Sigmoid colon (tissue), 6 donors: ENCODE measurements at regions not wholly inside any gene's neighbourhood (a gene's known extent, or its start where the extent isn't known, plus 50 kb on each side); places are given as distances from the start of the nearest gene placed in this dataset.

Source experiments
- DNase-seq: peaks from one replicate; pipeline ENCODE4 v3.0.0-alpha.2; 2019
- H3K27ac ChIP-seq, 4 donors: fragments of 200-600 bp; sonication (generic); one replicate each; pipeline ENCODE4 v1.5.1; 2016 to 2019; ENCODE audit warnings: mild to moderate bottlenecking in 1 of 4
- H3K27me3 ChIP-seq, 3 donors: fragments of 200-600 bp; sonication (generic); one replicate each; pipeline ENCODE4 v1.5.1; 2019; ENCODE audit warnings: mild to moderate bottlenecking in 1 of 3
- H3K36me3 ChIP-seq, 4 donors: fragments of 200-600 bp; sonication (generic); one replicate each; pipeline ENCODE4 v1.5.1; 2016 to 2019
- H3K4me1 ChIP-seq, 4 donors: fragments of 200-600 bp; sonication (generic); one replicate each; pipeline ENCODE4 v1.5.1; 2017 to 2019
- H3K4me3 ChIP-seq, 4 donors: fragments of 200-600 bp; sonication (generic); one replicate each; pipeline ENCODE4 v1.5.1; 2017 to 2019; ENCODE audit warnings: mild to moderate bottlenecking in 2 of 4, moderate library complexity in 1 of 4
- H3K9me3 ChIP-seq, 4 donors: fragments of 200-600 bp in 3 of 4; sonication (generic) in 3 of 4; one replicate each; pipeline versions ENCODE4 v1.5.1 to v1.6.1; 2013 to 2019
- EP300 ChIP-seq, 4 donors: sonication (generic); formaldehyde crosslinking; IDR thresholded peaks; one replicate each; pipeline ENCODE4 v1.6.1; 2017; ENCODE audit warnings: antibody characterized with exemption in 4 of 4
- POLR2A ChIP-seq, 2 donors: fragments of 450-650 bp; IDR thresholded peaks; one replicate each; pipeline ENCODE4 v1.6.1; 2016; ENCODE audit warnings: antibody characterized with exemption in 2 of 2, mild to moderate bottlenecking in 2 of 2, moderate library complexity in 2 of 2
- POLR2AphosphoS5 ChIP-seq, 4 donors: sonication (generic); formaldehyde crosslinking; IDR thresholded peaks; one replicate each; pipeline ENCODE4 v1.6.1; 2017; ENCODE audit warnings: antibody characterized with exemption in 4 of 4
- WGBS, 2 donors: extraction: QIAGEN DNeasy Blood & Tissue Kit; methylation state at CpG; one replicate each; pipeline ENCODE4 v1.1.7; 2013; 5-methylcytosine and 5-hydroxymethylcytosine counted together
- intact Hi-C: fragments of 100-400 bp; cut with DNase I; formaldehyde crosslinking; loops from one replicate; pipeline ENCODE4 v1.15.1; 2023
- TF ChIP-seq, protein P1 (sequence below), 4 experiments: fragments of 450-650 bp in 3 of 4; fragments of 200-600 bp in 1 of 4; IDR thresholded peaks; one replicate each; pipeline ENCODE4 v1.5.1; 2016 to 2019; ENCODE audit warnings: antibody characterized with exemption in 4 of 4, mild to moderate bottlenecking in 3 of 4, moderate library complexity in 2 of 4
- donor health status: healthy with polysubstance abuse.
- donor health status: healthy.

DNA sequence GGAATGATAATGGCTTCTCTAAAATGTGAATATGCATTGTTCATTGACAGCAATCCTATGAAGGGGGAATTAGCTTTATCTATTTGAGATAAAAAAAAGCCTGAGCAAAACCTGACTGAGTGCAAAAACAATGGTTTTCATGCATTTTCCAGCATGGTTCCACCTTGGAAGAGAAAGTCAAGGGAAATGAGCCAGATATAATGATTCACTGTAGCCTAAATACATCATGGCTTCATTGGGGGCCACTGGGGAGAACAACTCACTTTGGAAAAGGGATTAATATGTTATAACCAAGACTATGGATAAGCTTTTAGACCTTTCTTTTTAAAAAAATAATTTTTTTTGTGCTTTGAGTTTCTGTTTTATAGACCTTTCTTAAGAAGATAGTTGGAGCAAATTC, 679.7 kb downstream of the NYAP2 start:
- Histone ChIP-seq H3K27ac (no peak overlapping the region), H3K9me3 (no peaks in the 10 kb centered on the region), H3K4me3 (no peak overlapping the region), H3K36me3 (no peaks in the 10 kb centered on the region), H3K27me3 (no peaks in the 10 kb centered on the region), H3K4me1 (peaks cover 0 to 12% (median 0%) of the 10 kb centered on the region in 4 donors)
- DNase-seq, result no peak
- intact Hi-C loops, result no loop called here
- TF ChIP-seq POLR2AphosphoS5 (IDR thresholded peaks at IDR 0.05) (no peak), POLR2A (IDR thresholded peaks at IDR 0.05) (no peak), EP300 (IDR thresholded peaks at IDR 0.05) (no peak)
- TF ChIP-seq, protein P1, sequence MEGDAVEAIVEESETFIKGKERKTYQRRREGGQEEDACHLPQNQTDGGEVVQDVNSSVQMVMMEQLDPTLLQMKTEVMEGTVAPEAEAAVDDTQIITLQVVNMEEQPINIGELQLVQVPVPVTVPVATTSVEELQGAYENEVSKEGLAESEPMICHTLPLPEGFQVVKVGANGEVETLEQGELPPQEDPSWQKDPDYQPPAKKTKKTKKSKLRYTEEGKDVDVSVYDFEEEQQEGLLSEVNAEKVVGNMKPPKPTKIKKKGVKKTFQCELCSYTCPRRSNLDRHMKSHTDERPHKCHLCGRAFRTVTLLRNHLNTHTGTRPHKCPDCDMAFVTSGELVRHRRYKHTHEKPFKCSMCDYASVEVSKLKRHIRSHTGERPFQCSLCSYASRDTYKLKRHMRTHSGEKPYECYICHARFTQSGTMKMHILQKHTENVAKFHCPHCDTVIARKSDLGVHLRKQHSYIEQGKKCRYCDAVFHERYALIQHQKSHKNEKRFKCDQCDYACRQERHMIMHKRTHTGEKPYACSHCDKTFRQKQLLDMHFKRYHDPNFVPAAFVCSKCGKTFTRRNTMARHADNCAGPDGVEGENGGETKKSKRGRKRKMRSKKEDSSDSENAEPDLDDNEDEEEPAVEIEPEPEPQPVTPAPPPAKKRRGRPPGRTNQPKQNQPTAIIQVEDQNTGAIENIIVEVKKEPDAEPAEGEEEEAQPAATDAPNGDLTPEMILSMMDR (IDR thresholded peaks at IDR 0.05), result no peak

DNA sequence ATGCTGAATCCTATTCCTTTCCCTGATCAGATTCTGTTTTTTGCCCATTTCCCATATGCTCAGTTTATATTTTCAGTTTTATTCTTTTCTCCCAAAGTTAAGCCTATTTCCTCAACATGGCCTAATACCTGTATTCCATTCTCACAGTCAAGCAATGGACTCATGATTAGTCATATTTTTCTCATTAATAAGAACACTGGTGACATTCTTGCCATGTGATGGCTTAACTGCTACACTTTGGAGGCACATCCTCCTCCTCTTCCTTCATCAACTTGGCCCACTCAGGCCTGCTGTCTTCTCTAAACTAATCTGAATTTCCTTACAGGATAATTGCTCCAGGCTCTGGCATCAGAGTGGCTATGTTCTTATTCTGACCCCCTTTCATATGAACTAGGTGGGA, 679.2 kb downstream of the NYAP2 start:
- Histone ChIP-seq H3K4me3 (no peak overlapping the region), H3K27ac (no peak overlapping the region), H3K36me3 (no peaks in the 10 kb centered on the region), H3K27me3 (no peaks in the 10 kb centered on the region), H3K4me1 (peaks cover 0 to 12% (median 0%) of the 10 kb centered on the region in 4 donors), H3K9me3 (no peaks in the 10 kb centered on the region)
- intact Hi-C loops, result no loop called here
- no peak for TF ChIP-seq EP300 (IDR thresholded peaks at IDR 0.05)
- TF ChIP-seq POLR2A (IDR thresholded peaks at IDR 0.05), result no peak
- TF ChIP-seq, protein P1 (IDR thresholded peaks at IDR 0.05), result no peak
- TF ChIP-seq POLR2AphosphoS5 (IDR thresholded peaks at IDR 0.05), result no peak
- no peak for DNase-seq

DNA sequence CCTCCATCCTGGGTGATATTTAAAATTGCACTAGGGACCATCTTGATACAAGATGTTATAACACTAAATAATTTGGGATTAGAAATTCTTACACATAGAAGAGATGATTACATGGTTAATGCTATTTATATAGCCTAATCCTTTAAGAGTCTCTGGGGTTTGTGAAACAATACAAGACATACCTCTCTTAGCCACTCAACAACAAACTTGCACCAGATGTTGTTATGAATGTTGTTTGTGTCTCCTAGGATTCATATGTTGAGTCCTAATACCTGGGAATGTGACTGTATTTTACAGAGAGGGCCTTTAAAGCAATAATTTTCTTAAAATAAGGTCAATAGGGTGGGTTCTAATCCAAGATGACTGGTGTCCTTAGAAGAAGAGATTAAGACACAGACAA, 678.3 kb downstream of the NYAP2 start:
- no peaks in the 10 kb centered on the region for H3K9me3 ChIP-seq
- no peak overlapping the region for H3K27ac ChIP-seq
- H3K27me3 ChIP-seq, result no peaks in the 10 kb centered on the region
- H3K36me3 ChIP-seq, result no peaks in the 10 kb centered on the region
- TF ChIP-seq EP300 (IDR thresholded peaks at IDR 0.05) (no peak), POLR2AphosphoS5 (IDR thresholded peaks at IDR 0.05) (no peak), POLR2A (IDR thresholded peaks at IDR 0.05) (no peak)
- TF ChIP-seq, protein P1 (IDR thresholded peaks at IDR 0.05), result no peak
- intact Hi-C loops, result no loop called here
- H3K4me3 ChIP-seq, result no peak overlapping the region
- H3K4me1 ChIP-seq, result peaks cover 0 to 12% (median 0%) of the 10 kb centered on the region in 4 donors
- DNase-seq, result no peak

DNA sequence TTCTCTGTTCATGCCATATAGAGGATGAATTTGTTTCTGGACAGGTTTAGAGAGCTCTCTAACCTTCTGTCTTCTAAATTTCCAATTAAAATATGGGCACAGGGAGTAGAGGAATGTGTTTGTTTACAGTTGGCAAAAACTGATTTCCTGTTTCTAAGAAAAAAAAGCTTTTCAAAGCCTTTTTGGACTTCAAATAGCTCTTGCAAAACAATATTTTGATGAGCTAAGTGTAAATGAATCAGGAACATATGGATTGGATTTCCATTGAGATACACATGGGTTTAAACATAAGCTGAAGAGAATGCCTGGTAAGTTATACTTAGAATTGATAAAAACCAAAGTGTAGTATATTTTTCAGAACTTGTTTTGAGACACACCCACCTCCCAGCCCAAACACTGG, 677.5 kb downstream of the NYAP2 start:
- Histone ChIP-seq H3K9me3 (no peaks in the 10 kb centered on the region), H3K4me1 (peaks cover 0 to 12% (median 0%) of the 10 kb centered on the region in 4 donors), H3K36me3 (no peaks in the 10 kb centered on the region), H3K4me3 (no peak overlapping the region), H3K27me3 (no peaks in the 10 kb centered on the region), H3K27ac (no peak overlapping the region)
- no peak for DNase-seq
- TF ChIP-seq POLR2AphosphoS5 (IDR thresholded peaks at IDR 0.05) (no peak), POLR2A (IDR thresholded peaks at IDR 0.05) (no peak), EP300 (IDR thresholded peaks at IDR 0.05) (no peak)
- TF ChIP-seq, protein P1 (IDR thresholded peaks at IDR 0.05), result no peak
- intact Hi-C loops, result no loop called here

DNA sequence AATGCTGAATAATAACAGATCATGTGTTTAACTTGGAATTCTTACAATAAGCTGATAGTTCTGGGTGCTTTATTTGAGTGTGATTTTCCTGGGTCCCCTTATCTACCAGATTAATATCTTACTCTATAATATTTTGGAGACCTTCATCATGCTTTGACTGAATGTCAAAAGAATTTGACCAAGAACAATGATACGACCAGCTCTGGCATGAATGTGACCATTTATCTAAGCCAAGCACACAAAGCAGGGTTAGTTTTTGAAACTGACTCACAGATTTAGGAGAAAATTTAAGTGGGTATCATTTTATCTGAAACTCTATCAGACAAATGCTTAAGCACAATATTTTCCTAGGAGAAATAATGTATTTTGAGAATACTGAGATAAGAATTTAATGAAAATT, 677.0 kb downstream of the NYAP2 start:
- Histone ChIP-seq H3K4me1 (peaks cover 0 to 12% (median 0%) of the 10 kb centered on the region in 4 donors), H3K9me3 (no peaks in the 10 kb centered on the region), H3K27ac (no peak overlapping the region), H3K36me3 (no peaks in the 10 kb centered on the region), H3K27me3 (no peaks in the 10 kb centered on the region), H3K4me3 (no peak overlapping the region)
- DNase-seq, result no peak
- TF ChIP-seq, protein P1 (IDR thresholded peaks at IDR 0.05), result no peak
- TF ChIP-seq EP300 (IDR thresholded peaks at IDR 0.05) (no peak), POLR2A (IDR thresholded peaks at IDR 0.05) (no peak)
- 79 to 88% methylated on average over 1 of the region's 1 CpG for WGBS, 2 donors
- intact Hi-C loops, result no loop called here
